GM19043 (cell line): ENCODE measurements at regions not wholly inside any gene's neighbourhood (a gene's known extent, or its start where the extent isn't known, plus 50 kb on each side); places are given as distances from the start of the nearest gene placed in this dataset.
A peak's percentile ranks its signal among the peaks of the same experiment; 100 is the strongest.

Experiments used
- ATAC-seq: cut with Tn5 transposase; IDR thresholded peaks from one replicate; pipeline ENCODE4 v1.9.1; 2021; ENCODE audit warnings: low read depth; ENCODE audit not compliant: unreplicated experiment

DNA sequence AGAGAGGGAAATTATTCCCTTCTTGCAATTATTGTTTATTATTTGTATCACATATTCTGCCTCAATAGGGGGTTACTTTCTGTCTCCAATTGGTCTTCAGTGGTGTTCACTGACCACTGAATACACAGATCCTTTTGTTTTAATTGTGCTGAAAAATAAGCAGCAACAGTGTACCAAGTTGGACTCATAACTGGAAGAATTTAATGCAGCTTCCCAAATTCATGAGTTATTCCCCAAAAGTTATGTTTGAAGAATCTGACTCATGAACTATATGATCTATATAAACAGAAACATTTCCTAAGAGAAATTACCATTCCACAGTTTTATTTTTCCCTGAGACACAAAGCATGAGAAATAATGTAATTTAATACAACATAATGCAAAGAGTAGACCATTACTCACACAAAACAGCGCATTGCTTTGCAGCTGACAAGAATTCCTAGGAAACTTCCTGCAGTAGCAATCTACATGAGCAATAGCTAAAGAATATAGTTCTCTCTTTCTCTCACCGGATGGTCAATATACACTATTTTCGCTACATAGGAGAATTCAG is 479.2 kb downstream of the HTR7 start:
- no peak for ATAC-seq

DNA sequence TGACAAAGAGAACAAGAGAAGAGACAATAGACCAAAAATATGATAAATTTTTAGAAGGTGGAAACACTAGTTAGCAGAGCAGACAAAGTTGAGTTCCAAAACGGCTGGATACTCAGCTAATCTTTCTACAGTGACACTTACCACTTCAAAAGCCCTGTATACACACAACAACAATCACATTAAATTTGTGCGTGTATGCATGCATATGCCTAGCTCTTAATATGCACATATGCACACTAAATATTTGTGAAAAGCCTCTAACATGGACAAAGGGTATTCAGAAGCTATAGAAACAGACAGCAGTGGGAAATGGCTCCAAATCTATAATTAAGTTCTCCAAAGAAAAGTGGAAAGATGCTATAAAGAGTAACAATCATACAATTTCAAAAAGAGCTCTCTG is 476.4 kb downstream of the HTR7 start:
- no peak for ATAC-seq

- no peak for ATAC-seq
These were observed 468.0 kb downstream of the HTR7 start for GRCh38 chr10:90389876-90390275.

DNA sequence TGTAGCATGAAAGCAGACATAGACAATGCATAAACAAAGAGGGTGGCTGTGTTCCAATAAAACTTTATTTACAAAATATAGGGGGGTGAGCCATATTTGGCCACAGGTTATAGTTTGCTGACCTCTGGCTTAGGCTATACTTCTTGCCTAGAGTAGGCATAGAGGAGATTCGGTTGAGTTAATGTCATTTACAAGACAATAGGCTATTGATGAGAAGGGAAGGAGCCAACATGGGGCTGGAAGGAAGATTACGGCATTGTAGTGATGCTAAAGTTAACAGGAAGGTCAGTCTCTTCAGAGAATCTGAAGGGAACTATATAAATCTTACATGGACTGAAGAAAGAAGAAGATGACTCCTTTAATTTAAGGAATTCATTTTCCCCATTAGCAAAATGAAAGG is 463.5 kb downstream of the HTR7 start:
- no peak for ATAC-seq

- ATAC-seq: no peak
These were observed 461.1 kb downstream of the HTR7 start for GRCh38 chr10:90396721-90397120.

DNA sequence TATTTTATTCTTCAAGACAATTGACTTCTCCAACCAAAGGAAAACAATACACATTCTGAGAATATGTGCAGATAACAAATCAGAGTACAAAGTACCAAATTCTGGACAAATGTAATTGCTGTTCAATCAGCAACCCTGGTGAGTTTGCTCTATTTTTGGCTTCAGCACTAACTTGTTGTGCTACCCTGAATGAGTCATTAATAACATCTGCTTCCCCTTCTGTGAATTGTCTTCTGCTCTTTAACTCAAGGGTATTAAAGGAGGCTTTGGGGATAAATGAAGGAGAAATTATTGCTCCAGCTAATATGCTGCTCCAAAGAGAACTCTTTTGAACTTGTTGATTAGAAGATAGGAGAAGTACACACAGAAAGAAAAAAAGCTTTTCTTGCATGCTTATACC is 459.3 kb downstream of the HTR7 start:
- no peak for ATAC-seq

DNA sequence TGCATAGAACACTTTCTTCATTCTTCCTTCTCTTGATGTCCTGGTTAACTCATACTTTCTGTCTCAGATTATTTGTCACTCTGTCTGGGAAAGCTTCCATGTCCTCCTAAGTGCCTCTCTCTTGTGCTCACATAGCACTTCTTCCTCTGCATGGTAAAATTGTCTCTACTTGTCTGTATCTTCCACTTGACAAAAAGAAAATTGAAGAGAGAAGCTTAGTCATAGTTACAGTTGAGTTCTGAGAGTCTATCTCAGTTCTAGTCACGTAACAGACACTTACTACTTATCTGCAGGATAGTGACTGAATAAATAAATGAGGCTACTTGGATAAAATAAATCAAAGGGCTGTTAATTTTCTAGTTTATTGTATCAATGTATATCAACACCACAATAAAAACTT is 458.1 kb downstream of the HTR7 start:
- ATAC-seq: no peak

GRCh38 chr10:90403211-90404000 is 454.4 kb downstream of the HTR7 start:
- no peak for ATAC-seq

GRCh38 chr10:90407131-90407530 is 450.7 kb downstream of the HTR7 start:
- no peak for ATAC-seq

DNA sequence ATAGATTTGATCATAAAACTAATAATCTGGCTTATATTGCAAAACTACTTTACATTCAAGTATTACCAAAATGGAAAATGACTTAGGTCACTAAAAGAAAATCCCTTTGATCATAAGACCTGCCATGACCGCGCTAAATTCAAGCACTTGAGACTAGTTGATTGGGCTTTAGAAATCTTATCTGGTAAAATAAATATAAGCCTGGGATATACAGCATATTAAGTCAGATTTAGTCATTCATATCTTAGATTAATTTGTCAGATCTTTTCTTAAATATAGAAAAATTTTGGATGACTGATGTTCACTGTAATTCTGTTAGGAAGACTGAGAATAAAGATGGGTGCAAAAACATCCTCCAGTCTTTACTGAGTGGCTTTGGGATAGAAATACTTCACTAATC is 450.0 kb downstream of the HTR7 start:
- ATAC-seq: no peak

GRCh38 chr10:90412582-90412981 is 445.3 kb downstream of the HTR7 start:
- no peak for ATAC-seq

DNA sequence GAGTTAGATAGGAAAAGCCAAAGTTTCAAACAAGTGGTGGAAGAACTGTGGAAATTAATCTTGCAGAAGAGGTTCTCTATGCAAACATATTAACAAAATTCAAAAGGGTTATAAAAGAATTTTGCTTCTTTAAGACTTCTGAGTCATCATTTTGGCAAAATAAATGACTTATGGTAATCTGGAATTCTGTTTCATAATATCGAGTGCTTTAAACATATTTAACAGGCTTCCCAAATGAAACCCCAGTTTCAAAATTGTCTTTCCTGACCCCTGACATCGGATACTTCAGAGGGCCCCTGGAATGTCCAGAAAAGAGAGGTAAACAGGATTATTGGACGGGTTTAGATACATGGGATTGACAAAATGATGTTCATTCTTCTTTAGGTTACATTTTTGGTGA is 444.6 kb downstream of the HTR7 start:
- ATAC-seq: no peak

DNA sequence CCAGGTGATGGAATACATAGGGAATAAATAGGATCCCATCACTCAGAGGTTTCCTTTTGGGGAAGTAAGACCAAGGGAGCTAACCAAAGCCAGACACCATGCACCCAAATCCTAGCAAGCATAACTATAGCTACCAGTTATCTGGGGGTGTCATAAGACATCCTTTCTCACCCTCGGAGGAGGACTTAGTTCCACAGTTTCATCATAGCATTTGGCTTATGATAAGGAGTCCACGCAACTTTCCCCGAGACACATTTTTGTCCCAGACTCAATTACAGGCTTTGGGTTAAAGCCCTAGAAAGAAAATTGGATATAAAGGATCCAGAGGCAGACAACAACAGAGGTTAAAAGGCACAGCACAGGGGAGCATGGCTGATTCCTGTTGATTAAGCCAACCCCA is 442.9 kb downstream of the HTR7 start:
- ATAC-seq: no peak

DNA sequence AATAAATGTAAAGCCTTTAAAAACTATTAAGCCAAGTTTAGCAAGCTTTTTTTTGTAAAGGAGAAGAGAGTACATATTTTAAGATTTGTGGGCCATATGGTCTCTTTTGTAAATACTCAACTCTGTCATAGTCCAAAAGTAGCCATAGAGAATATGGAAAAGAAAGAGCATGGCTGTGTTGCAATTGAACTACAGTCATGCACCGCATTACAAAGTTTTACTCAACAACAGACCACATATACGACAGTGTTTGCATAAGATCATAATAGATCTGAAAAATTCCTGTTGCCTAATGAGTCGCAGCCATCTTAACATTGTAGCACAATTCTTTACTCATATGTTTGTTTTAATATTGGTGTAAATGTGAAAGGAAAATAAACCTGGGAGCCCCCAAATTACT is 440.8 kb downstream of the HTR7 start:
- ATAC-seq: no peak

- no peak for ATAC-seq
These were observed 440.2 kb downstream of the HTR7 start for GRCh38 chr10:90417476-90418210.

- no peak for ATAC-seq
These were observed 438.8 kb downstream of the HTR7 start for GRCh38 chr10:90418869-90419652.

- peak; percentile 72 for ATAC-seq
These were observed 437.1 kb downstream of the HTR7 start for GRCh38 chr10:90420637-90421318.

DNA sequence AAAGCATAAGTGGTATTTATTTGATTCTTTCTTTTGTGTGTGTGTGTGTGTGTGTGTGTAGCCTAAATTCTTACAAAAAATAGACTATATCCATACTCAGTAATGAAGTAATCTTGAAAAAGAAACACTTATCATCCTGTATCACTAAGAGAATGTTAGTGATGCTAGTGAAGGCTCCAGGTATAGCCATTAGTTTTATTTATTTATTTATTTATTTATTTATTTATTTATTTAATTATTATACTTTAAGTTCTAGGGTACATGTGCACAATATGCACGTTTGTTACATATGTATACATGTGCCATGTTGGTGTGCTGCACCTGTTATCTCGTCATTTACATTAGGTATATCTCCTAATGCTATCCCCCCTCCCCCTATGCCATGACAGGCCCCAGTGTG is 436.0 kb downstream of the HTR7 start:
- ATAC-seq: no peak

- ATAC-seq: no peak
These were observed 433.1 kb downstream of the HTR7 start for GRCh38 chr10:90424730-90425129.

GRCh38 chr10:90430186-90430585 is 427.7 kb downstream of the HTR7 start:
- no peak for ATAC-seq

DNA sequence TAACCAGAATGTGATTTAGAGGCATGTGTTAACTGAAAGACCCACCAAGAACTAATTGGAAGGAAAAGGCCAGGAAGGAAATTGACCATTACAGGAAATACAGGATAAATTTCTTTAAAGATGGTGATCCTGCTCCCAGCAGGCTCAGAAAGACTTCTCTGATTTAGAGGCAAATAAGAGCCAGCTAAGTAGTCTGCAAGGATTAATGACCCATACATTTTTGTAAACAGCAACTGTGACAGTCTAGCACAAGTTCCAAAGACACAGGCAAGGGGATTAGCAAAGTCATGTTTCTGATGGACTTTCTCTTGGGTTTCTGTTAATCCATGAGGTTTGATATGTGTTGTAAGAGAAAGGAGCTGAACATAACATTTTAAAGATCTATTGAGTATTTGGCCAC is 425.0 kb downstream of the HTR7 start:
- ATAC-seq: no peak
